ENCODE measurements at regions not wholly inside any gene's neighbourhood (a gene's known extent, or its start where the extent isn't known, plus 50 kb on each side); places are given as distances from the start of the nearest gene placed in this dataset.
"Not testable (repeated sequence)": the region's sequence is repeated elsewhere in the genome, so short reads cannot be mapped to it uniquely, and the experiment has no call there.

DNA sequence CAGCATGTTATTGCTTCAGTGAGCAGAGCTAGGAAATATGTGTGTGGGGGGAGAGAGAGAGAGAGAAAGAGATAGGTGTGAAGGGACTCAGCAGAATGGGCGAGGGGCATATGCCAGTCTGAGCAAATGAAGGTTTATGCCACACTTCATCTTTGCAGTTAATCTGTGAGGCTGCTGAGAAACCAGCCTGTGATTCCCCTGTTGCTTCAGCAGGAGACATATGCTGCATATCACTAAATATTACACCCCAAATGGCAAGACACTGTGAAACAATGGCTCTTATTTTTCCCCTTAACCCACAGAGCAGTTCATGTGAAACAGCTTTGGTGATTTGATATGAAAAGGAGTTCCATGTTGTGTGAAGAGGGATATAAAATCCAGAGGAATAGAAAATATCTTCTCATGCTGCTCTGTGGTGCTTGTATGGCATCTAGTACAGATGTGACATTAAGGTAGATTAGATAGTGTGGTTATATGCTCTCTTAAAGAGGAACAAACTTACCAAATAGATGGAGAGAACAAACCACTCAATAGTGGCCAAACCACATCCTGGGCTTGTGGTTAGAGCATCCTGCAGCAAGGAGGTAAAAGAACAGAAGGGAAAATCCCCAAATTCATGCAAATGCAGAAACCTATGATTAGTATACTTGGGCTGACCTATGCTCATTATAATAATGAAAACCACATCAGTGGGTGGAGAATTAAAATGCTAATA, 864.2 kb downstream of the FAM181B start:
- DNase-seq = no peak

- no peak for DNase-seq
These were observed 866.8 kb downstream of the FAM181B start for GRCh38 chr11:81866896-81867295.

- DNase-seq = no peak
These were observed 876.3 kb downstream of the FAM181B start for GRCh38 chr11:81857386-81857785.

DNA sequence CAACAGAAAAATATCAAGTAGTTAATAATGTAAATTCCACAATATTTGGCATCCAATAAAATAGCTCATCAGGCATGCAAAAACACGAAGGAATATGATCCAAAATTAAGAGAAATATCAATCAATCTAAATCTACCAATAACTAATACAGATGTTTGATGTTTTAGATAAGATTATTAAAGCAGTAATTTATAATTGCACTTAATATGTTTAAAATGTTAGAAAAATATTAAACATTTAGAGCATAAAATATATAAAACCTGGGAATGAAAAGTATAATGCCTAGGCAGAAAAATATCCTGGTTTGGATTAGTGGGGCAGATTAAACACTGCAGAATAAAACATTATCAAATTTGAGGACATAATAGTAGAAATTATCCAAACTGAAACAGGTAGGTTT, 879.9 kb downstream of the FAM181B start:
- DNase-seq = no peak

GRCh38 chr11:81852896-81853295, 880.8 kb downstream of the FAM181B start:
- no peak for DNase-seq

GRCh38 chr11:81840380-81840779, 893.3 kb downstream of the FAM181B start:
- no peak for DNase-seq

DNA sequence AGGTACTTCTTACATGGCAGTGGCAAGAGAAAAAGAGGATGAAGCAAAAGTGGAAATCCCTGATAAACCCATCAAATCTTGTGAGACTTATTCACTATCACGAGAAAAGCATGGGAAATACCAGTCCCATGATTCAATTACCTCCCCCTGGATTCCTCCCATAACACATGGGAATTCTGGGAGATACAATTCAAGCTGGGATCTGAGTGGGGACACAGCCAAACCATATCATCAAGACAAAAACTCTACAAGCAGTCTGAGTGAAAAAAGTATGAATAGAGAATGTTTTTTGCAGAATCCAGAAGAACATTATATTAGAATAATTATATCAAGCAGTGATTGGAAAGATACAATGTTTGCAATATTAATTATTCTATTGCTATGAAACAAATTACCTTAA, 893.7 kb downstream of the FAM181B start:
- no peak for DNase-seq

DNA sequence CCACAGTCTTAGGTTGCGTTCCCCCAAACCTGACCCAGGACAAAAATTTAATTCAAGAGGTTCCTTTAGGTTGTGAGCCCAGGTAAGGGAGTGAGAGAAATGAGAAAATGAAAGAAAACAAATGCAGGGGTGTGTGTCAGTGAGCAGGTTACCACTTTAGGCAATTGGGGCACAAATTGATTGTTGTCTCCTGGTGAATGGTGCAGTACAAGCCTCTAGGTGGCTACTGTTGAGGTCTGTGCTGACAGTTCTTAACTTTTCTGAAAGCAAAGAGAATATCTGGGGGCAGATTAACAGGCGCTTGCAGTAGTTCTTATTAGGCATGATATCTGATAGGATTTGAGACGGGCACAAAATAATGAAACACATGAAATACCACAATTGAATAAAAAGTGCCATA, 894.6 kb downstream of the FAM181B start:
- DNase-seq = no peak

DNA sequence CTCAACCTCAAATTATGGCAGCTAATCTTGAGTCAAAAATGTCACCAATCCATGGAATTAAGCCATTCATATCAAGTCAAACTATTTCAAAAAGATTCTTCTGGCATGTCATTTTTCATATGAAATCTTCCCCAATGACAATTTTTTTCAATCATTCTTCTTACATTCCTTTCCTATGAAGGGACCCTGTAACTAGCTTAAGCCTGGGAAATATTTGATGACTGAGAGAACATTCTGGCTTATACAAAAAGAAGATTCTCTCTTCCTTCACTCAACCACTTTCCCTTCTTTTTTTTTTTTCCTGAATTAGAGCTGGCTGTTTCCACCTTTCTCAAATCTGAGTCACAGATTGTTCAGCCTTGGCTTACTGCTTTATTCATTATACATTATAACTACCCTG, 903.7 kb downstream of the FAM181B start:
- DNase-seq = no peak

GRCh38 chr11:81825346-81825745, 908.3 kb downstream of the FAM181B start:
- DNase-seq = no peak

GRCh38 chr11:81819462-81819861, 914.2 kb downstream of the FAM181B start:
- no peak for DNase-seq

DNA sequence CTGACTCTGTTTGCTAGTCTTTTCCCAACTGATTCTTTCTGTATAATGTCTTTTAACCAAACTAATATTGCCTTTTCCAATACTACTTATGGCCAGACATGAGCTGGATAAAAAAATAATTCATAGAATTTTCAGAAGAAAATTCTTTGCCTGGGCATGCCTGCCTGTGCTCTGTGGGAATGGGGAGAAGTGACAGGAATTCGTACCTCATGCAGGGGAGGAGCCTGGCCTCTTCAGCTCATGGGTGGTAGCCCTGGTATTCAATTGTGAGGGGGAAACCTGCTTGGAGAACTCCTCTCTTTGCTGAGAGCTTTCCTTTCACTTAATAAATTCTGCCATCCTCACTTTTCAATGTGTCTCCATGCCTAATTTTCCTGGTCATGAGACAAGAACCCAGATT, 928.8 kb downstream of the FAM181B start:
- DNase-seq = no peak

- no peak for DNase-seq
These were observed 931.1 kb downstream of the FAM181B start for GRCh38 chr11:81802591-81802990.

- DNase-seq = no peak
These were observed 941.2 kb downstream of the FAM181B start for GRCh38 chr11:81792416-81792815.

DNA sequence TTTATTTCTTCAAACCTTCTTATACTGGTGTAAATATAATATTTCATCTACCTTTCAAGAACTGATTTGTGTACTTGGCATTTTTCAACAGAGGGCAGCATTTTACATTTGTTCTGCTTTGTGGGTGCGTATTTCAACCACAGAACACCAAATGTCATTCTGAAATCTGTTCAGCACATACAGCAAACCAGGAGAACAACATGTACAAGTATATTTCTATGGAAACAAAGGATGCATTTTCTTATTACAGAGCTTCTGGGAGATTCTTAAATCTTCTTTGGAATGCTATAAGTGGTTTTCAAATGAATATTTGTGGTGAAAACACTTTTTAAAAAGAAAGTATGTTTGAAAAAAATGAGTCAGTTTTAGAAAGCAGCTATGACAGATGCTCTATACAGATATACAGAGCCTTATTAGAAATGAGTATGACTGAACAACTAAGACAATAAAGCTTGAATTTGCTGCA, 946.0 kb downstream of the FAM181B start:
- peak; percentile 2 for DNase-seq

DNA sequence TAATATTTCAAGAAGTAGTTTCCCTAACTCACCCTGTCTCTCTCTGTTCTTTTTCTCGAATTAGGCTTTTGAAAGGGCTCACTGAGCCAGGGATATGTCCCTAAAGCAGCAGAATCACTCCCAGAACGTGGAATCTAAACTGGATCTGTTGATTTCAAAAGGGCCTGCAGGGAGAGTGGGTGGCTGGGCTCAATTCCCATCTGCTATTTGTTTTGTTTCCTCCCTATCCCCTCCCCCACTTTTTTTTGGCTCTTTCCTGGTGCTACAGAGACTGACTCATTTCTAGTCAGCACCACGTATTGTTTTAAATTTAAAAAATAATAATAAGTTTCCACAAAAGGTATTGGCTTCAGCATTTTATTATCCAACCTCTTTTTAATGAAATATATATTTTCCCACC, 961.5 kb downstream of the FAM181B start:
- DNase-seq = no peak

GRCh38 chr11:81769906-81770305, 963.8 kb downstream of the FAM181B start:
- not testable (repeated sequence) for DNase-seq

DNA sequence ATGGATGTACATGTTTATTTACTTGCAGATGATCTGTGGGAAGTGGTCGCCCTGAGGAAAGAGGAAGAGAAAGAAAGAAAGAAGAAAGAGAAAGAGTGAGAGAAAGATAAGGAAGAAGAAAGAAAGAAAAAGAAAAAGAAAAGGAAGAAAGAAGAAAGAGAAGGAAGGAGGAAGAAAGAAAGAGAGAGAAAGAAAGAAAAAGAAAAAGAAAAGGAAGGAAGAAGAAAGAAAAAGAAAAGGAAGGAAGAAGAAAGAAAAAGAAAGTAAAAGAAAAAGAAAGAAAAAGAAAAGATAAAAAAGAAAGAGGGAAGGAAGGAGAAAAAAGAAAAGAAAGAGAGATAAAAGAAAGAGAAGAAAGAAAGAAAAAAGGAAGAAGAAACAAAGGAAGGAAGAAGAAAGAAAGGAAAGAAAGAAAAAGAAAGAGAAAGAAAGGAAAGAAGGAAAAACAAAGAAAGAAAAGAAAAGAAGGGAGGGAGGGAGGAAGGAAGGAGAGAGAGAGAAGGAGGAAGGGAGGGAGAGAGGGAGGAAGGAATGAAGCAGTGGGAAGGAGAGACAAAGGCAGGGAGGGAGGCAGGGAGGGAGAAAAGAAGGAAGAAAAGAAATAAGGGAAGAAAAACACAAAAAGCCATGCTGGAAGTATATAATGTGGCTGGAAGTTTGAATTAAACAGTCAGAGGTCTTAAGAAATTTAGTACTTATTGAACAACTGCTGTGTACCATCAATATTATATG, 976.6 kb downstream of the FAM181B start:
- no peak for DNase-seq

GRCh38 chr11:81749245-81749644, 984.4 kb downstream of the FAM181B start:
- DNase-seq = no peak

- no peak for DNase-seq
These were observed 989.1 kb downstream of the FAM181B start for GRCh38 chr11:81744336-81745116.

GRCh38 chr11:81725701-81726100, 1008.0 kb downstream of the FAM181B start:
- no peak for DNase-seq

GRCh38 chr11:81717695-81718094, 1016.0 kb downstream of the FAM181B start:
- DNase-seq = no peak

DNA sequence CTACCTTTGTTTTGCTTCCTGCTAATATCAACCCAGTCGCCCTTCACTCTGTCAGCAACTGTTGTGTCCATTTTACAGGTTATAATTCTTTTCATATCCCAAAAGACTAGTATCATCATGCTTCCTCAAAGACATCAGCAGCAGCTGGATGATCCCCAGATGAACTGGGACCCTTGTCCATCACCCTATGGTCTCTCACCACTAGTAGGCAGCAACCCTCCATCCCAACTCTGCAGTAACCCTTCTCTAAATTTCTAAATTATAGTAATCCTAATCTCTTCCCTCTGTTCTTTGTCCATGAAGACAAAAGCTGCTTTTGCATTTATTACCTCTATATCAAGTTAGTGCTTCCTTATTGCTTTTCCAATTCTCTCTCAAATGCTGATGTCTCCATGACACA, 1025.8 kb downstream of the FAM181B start:
- no peak for DNase-seq

DNA sequence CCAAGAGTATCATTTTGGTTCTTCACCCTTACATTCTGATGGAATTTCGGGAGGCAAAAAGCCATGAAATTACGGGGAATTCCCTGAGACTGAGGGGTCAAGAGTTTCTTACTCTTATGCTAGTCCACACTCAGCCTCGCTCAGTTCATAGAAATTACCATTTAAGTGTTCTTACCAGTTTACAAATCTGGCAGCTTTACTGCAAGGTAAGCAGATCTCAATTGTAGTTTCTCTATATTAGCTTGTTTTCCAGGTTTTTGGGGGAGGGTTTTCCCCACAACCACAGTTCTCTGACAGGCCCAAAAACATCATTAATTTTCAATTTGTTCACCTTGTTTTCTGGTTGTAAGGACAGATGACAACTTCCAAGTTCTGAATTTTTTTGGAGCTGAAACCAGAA, 1028.4 kb downstream of the FAM181B start:
- no peak for DNase-seq

Measured in NCI-H1417 treated with DMSO at 0.1 percent for 48 hours (cell line).